Activated CD8-positive, alpha-beta memory T cell treated with anti-CD3 and anti-CD28 coated beads, Interleukin-2, amount 10 ng/mL, durations not matched to agents 7 days and 5 days (primary cell): ENCODE measurements at regions not wholly inside any gene's neighbourhood (a gene's known extent, or its start where the extent isn't known, plus 50 kb on each side); places are given as distances from the start of the nearest gene placed in this dataset.
"Not testable (repeated sequence)": the region's sequence is repeated elsewhere in the genome, so short reads cannot be mapped to it uniquely, and the experiment has no call there.

Experiments used
- ATAC-seq: fragments of 150-1000 bp; cut with Tn5 transposase; one replicate; pipeline ENCODE4 v1.10.0; 2021; ENCODE audit warnings: moderate library complexity
- CTCF ChIA-PET: fragments of 350-600 bp; sonication (Branson Sonifier 250); formaldehyde crosslinking; loops from one replicate; lab custom pipeline; 2021; ENCODE audit warnings: antibody characterized with exemption; lab: Charles Lee
- DNase-seq: peaks from one replicate; pipeline ENCODE4 v3.0.0-alpha.2; 2020
- H3K27ac Mint-ChIP-seq: one replicate; pipeline ENCODE4 v1.8.0; 2021; ENCODE audit warnings: mild to moderate bottlenecking, mixed read lengths
- H3K27me3 Mint-ChIP-seq: one replicate; pipeline ENCODE4 v1.8.0; 2021; ENCODE audit warnings: mixed read lengths
- H3K36me3 Mint-ChIP-seq: one replicate; pipeline ENCODE4 v1.8.0; 2021; ENCODE audit warnings: mild to moderate bottlenecking, mixed read lengths
- H3K4me1 Mint-ChIP-seq: one replicate; pipeline ENCODE4 v1.8.0; 2021; ENCODE audit warnings: mixed read lengths
- H3K4me3 Mint-ChIP-seq: one replicate; pipeline ENCODE4 v1.8.0; 2021; ENCODE audit warnings: mild to moderate bottlenecking, moderate library complexity, mixed read lengths
- H3K9me3 Mint-ChIP-seq: one replicate; pipeline ENCODE4 v1.8.0; 2022; ENCODE audit warnings: low read depth, mixed read lengths

DNA sequence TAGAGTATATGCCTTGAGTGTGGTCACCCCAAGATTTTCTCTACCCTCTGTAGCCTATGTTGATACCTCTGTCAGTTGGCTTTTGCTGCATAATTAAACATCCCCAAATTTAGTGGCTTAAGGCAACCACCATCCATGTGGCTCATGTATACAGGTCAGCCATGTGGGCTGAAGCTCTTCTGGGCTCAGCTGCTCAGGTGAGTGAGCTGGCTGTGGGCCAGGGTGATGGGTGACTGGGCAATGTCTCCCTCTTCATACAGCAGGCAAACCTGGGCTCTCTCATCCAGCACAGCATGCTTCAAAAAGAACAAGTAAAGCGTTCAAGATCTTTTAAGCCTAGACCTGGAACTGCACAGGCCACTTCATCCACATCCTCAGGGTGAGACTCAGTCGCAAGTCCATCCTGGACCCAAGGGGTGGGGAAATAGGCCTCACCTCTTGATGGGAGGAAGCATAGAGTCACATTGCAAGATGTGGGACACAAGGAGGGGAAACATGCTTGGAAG lies 188.2 kb upstream of the TAS2R1 start:
- no peak for DNase-seq
- no peaks in the 10 kb centered on the region for H3K4me1 Mint-ChIP-seq
- H3K27ac Mint-ChIP-seq = no peak overlapping the region
- H3K9me3 Mint-ChIP-seq = no peaks in the 10 kb centered on the region
- CTCF ChIA-PET = no interaction called here
- no peaks in the 10 kb centered on the region for H3K27me3 Mint-ChIP-seq
- no peak overlapping the region for H3K4me3 Mint-ChIP-seq
- no peak for ATAC-seq
- H3K36me3 Mint-ChIP-seq = no peaks in the 10 kb centered on the region

DNA sequence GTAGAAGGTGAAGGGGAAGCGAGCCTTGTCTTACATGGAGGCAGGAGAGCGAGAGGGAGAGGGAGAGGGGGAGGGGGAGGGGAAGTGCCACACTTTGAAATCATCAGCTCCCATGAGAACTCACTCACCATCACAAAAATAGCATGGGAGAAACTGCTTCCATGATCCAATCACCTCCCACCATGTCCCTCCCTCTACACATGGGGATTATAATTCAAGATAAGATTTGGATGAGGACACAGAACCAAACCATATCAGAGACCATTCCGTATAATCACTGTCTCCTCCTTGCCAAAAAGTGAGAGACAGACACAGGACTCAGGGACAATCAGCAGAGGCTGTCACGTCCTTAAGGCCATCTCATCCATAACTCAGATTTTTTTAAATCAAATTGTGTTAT lies 187.7 kb upstream of the TAS2R1 start:
- DNase-seq (no peak), ATAC-seq (no peak)
- CTCF ChIA-PET = no interaction called here
- no peaks in the 10 kb centered on the region for H3K9me3 Mint-ChIP-seq
- H3K27me3 Mint-ChIP-seq = no peaks in the 10 kb centered on the region
- H3K27ac Mint-ChIP-seq = no peak overlapping the region
- H3K4me1 Mint-ChIP-seq = no peaks in the 10 kb centered on the region
- no peak overlapping the region for H3K4me3 Mint-ChIP-seq
- no peaks in the 10 kb centered on the region for H3K36me3 Mint-ChIP-seq

DNA sequence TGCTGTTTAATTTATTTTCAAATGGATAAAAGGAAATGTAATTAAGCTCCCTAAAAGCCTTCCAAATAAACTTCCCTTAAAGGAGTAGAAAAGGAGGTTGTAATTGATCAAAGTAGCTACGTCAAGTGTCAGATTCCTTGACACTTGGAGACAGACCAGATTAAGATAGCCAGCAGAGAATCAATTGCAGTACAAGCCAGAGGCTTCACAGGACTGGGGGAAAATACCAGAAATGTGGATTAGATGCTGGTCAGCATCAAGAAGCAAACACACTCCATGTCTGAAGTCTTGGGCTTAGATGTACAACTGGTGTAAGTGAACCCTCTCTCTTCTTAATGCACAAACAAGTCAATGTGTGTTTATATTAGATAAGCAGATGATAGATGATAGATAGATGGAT lies 184.9 kb upstream of the TAS2R1 start:
- Mint-ChIP-seq H3K36me3 (no peaks in the 10 kb centered on the region), H3K4me1 (no peaks in the 10 kb centered on the region), H3K27ac (no peak overlapping the region), H3K4me3 (no peak overlapping the region), H3K27me3 (no peaks in the 10 kb centered on the region), H3K9me3 (peaks cover 4% of the 10 kb centered on the region)
- DNase-seq (no peak), ATAC-seq (no peak)
- CTCF ChIA-PET = no interaction called here

DNA sequence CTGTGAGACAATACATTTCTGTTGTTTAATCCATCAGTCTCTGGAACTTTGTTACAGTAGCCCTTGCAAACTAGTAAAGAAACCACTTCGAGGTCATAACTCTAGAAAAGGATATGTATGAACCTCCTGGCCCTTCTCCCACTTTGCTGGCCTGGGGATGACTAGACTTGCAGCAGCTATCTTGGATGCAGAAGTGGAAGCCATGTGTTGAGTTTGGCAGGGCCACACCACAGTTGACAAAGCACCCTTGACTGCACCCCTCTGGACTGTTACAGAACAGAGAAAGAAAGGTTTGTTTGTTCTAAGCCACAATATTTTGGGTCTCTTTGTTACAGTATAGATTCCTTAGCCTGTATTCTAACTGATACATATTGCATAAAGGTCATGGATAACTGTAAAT lies 183.2 kb upstream of the TAS2R1 start:
- Mint-ChIP-seq H3K4me3 (no peak overlapping the region), H3K36me3 (no peaks in the 10 kb centered on the region), H3K27me3 (no peaks in the 10 kb centered on the region), H3K27ac (no peak overlapping the region), H3K9me3 (peaks cover 4% of the 10 kb centered on the region), H3K4me1 (no peaks in the 10 kb centered on the region)
- DNase-seq (no peak), ATAC-seq (no peak)
- CTCF ChIA-PET = no interaction called here

DNA sequence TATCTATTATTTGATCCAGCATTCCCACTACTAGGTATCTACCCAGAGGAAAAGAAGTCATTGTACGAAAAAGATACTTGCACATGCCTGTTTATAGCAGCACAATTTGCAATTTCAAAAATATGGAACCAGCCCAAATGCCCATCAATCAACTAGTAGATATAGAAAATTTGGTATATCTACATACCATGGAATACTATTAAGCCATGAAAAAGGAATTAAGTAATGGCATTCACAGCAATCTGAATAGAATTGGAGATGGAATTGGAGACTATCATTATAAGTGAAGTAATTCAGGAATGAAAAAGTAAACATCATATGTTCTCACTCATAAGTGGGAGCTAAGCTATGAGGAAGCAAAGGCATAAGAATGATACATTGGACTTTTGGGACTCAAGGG lies 177.2 kb upstream of the TAS2R1 start:
- DNase-seq, H3K4me1 Mint-ChIP-seq, H3K27me3 Mint-ChIP-seq, H3K36me3 Mint-ChIP-seq, CTCF ChIA-PET, H3K27ac Mint-ChIP-seq, H3K4me3 Mint-ChIP-seq, ATAC-seq: not testable (repeated sequence)
- peaks cover 11% of the 10 kb centered on the region for H3K9me3 Mint-ChIP-seq

DNA sequence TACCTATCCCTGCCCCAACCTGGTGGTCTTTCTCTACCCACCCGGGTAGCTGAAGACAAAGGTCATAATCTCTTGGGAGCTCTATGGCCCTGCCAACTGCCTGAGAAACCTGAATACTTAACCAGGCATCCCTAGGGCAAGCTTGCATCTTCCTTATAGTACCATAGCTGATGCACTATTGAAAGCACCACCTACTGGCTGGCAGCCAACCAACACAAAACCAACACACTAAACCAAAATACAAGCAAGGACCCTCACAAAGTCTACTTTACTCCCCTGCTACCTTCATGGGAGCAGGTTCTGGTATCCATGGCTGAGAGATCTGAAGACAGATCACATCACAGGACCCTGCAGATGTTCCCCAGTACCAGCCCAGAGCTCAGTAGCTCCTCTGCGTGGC lies 171.8 kb upstream of the TAS2R1 start:
- H3K36me3 Mint-ChIP-seq = no peaks in the 10 kb centered on the region
- no peak overlapping the region for H3K4me3 Mint-ChIP-seq
- CTCF ChIA-PET = no interaction called here
- H3K4me1 Mint-ChIP-seq = no peaks in the 10 kb centered on the region
- no peak for ATAC-seq
- no peak overlapping the region for H3K27ac Mint-ChIP-seq
- peaks cover 7% of the 10 kb centered on the region for H3K9me3 Mint-ChIP-seq
- DNase-seq = no peak
- H3K27me3 Mint-ChIP-seq = no peaks in the 10 kb centered on the region

DNA sequence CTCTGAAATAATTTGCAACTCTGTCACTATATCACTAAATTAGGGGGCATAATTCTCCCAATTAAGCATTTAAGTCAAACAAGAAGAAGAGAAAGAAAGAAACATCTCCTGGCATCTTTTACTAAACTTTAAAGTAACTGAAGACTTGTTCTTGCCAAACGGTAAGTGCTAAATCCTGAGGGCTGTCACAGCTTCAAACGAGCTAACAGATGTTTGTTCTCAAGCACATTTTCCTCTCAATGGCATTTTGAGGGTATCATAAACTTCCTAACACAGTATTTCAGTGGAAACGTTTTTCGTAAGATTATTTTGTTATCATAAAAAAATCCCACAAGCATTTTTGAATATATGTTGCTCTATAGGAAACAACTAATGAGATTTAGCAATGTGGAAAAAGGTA lies 169.5 kb upstream of the TAS2R1 start:
- H3K27me3 Mint-ChIP-seq = no peaks in the 10 kb centered on the region
- no peaks in the 10 kb centered on the region for H3K4me1 Mint-ChIP-seq
- H3K36me3 Mint-ChIP-seq = no peaks in the 10 kb centered on the region
- no peak for ATAC-seq
- H3K4me3 Mint-ChIP-seq = no peak overlapping the region
- no peak for DNase-seq
- CTCF ChIA-PET = no interaction called here
- no peak overlapping the region for H3K27ac Mint-ChIP-seq
- H3K9me3 Mint-ChIP-seq = peaks cover 5% of the 10 kb centered on the region

DNA sequence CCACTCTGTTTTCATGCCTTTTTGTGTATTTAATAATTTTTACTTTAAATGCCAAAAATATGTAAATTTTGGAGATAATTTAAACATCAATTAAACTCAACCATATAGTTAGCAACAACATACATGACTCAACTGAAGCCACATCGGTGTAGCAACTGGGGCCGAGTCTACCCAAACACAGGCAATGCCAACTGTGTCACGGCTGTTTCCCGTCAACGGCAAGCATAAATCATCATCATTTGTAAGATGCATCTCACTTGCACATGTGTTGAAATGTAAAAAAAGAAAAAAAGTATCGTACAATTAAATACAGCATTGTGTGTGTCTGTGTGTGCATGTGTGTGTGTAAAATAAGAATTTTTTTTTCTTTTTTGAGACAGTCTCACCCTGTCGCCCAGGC lies 160.1 kb upstream of the TAS2R1 start:
- peaks cover 3% of the 10 kb centered on the region for H3K9me3 Mint-ChIP-seq
- H3K27ac Mint-ChIP-seq = no peak overlapping the region
- H3K4me1 Mint-ChIP-seq = no peaks in the 10 kb centered on the region
- no peak overlapping the region for H3K4me3 Mint-ChIP-seq
- H3K36me3 Mint-ChIP-seq = no peaks in the 10 kb centered on the region
- H3K27me3 Mint-ChIP-seq = no peaks in the 10 kb centered on the region
- no peak for DNase-seq
- CTCF ChIA-PET = no interaction called here
- no peak for ATAC-seq

DNA sequence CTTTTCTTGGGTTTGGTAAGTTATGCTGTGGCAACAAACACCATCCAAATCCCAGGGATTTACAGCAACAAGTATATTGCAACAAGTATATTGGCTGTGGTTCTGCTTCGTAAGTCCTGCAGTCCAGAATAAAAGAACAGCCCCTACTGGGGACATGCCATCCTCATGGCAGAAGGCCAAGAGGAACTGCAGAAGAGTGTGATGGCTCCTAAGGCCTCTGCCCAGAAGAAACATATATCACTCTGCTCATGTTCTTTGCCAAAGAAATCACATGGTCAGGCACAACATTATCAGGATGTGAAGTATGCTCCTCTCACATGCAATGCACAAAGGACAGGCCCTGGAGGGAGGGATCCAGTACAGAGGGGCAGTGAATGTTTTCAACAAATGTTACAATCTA lies 159.6 kb upstream of the TAS2R1 start:
- Mint-ChIP-seq H3K36me3 (no peaks in the 10 kb centered on the region), H3K27ac (no peak overlapping the region), H3K4me3 (no peak overlapping the region), H3K27me3 (no peaks in the 10 kb centered on the region), H3K4me1 (no peaks in the 10 kb centered on the region), H3K9me3 (peaks cover 3% of the 10 kb centered on the region)
- DNase-seq (no peak), ATAC-seq (no peak)
- CTCF ChIA-PET = no interaction called here

DNA sequence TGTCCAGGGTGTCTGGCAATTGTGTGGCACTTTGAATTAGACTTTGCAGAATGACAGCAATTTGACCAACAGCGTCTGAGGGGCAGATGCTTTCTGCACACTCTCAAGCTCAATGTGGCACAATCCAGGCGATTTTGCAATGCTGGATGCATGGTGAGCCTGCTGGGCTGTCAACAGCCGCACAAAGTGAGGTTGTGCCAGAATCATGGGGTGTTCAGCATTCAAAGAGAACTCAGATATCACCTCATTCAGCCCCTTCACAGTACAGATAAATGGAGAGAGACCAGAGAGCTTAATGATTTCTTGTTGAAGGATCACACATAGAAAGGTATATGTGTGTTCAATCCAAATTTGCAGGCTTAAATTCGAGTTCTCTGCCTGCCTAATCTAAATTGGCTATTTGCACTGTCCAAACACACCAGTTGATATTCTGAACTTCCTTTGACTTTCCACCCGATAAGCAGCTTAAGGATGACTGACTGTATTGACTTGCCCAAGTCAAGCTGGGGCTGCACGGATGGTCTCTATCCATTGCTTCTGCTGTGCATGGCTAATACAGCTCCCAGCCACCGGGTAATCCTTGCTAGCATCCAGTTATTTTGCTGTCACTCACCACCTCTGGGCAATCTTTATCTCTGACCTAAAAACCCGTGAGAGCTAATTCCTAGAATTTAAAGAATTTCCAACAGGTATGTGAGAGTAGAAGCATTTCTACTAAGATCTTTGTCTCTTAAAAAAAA lies 157.9 kb upstream of the TAS2R1 start:
- Mint-ChIP-seq H3K36me3 (no peaks in the 10 kb centered on the region), H3K4me1 (no peaks in the 10 kb centered on the region), H3K9me3 (peaks cover 3% of the 10 kb centered on the region), H3K4me3 (no peak overlapping the region), H3K27me3 (no peaks in the 10 kb centered on the region), H3K27ac (no peak overlapping the region)
- ATAC-seq = no peak
- CTCF ChIA-PET = no interaction called here
- DNase-seq = no peak

DNA sequence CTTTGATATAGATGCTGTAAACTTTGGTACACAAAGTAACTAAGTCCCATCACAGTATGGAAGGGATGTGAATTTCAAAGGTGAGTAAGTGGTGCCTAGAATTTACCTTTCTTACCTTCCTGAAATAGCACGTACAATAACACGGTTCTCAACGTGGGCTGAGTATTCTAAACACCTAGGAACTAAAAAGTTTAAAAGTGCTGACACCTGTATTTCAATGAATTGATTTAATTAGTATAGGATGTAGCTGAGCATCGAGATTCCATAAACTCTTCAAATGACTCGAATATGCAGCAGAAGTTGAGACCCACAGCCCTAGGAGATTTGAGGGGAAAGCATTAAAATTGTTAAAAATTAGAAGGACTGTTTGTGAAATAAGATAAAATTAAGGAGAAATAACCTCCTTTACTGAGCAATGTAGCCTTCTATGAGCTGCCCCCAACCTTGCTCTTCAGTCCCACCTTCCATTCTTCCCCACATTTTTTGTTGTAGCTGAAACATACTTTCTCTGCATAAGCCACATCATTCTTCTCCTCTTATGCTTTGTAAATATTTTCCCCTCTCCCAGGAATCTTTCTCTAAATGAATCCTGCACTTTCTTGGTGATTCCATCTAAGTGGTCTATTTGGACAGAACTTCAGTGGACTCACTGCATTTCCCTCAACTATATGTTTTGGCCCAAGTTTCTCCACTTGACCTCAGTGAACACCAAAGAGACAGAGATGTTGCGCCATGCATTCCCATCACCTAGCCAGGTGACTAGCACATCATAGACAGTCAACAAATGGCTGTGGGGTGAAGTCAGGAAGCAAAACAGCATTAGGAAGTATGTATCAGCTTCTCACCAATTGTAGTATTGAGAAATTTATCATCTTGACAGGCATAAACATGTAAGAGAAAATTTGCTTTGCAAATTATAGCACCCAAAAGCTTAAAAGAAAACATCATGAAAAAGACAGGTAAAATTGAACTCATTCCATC lies 156.5 kb upstream of the TAS2R1 start:
- CTCF ChIA-PET = no interaction called here
- no peak for DNase-seq
- peaks cover 3% of the 10 kb centered on the region for H3K9me3 Mint-ChIP-seq
- ATAC-seq = no peak
- H3K27ac Mint-ChIP-seq = no peak overlapping the region
- H3K4me3 Mint-ChIP-seq = no peak overlapping the region
- no peaks in the 10 kb centered on the region for H3K4me1 Mint-ChIP-seq
- H3K27me3 Mint-ChIP-seq = no peaks in the 10 kb centered on the region
- H3K36me3 Mint-ChIP-seq = no peaks in the 10 kb centered on the region

DNA sequence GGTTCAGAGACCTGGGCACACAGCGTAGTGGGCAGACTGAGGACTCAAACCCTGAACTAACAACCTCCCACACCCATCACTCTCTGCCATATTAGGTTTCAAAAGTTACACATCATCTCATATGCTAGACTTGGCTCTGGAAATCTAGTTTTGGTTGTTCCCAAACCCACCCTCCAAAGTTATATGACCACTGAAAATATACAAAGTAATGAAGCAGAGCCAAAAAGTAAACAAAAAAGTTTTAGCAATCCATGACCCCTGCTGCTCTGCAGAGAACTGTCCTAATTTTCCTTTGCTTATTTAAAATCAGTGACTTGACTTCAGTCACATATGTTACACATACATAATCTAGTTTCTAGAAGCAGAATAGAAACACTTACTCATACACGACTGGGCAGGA lies 155.6 kb upstream of the TAS2R1 start:
- H3K4me3 Mint-ChIP-seq = no peak overlapping the region
- no peak for DNase-seq
- no peak for ATAC-seq

DNA sequence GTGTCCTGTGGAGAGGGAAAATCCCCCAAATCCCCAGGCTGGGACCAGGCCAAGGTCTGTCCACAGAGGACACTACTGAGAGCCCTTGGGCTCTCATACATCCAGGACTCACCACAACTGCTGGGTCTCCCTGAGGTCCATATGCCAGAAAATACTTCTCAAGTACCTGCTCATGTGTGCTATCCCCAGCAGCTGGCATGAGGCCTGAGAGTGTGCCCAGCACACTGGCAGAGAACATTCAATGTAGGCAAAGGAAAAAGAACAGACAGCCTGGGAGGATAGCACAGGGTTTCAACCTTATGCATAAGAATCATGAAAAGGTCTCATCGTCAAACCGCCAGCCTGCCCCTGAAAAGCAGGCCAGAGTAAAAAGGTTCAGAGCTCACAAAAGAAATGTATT lies 154.1 kb upstream of the TAS2R1 start:
- H3K4me3 Mint-ChIP-seq = no peak overlapping the region
- no peaks in the 10 kb centered on the region for H3K27me3 Mint-ChIP-seq
- H3K27ac Mint-ChIP-seq = no peak overlapping the region
- peaks cover 4% of the 10 kb centered on the region for H3K9me3 Mint-ChIP-seq
- no peak for DNase-seq
- CTCF ChIA-PET = no interaction called here
- H3K4me1 Mint-ChIP-seq = no peaks in the 10 kb centered on the region
- H3K36me3 Mint-ChIP-seq = no peaks in the 10 kb centered on the region
- no peak for ATAC-seq

More for the DNA sequence above, 155.6 kb upstream of the TAS2R1 start:
- CTCF ChIA-PET = no interaction called here
- no peak overlapping the region for H3K27ac Mint-ChIP-seq
- no peaks in the 10 kb centered on the region for H3K36me3 Mint-ChIP-seq
- no peaks in the 10 kb centered on the region for H3K4me1 Mint-ChIP-seq
- H3K27me3 Mint-ChIP-seq = no peaks in the 10 kb centered on the region
- H3K9me3 Mint-ChIP-seq = peaks cover 4% of the 10 kb centered on the region
